Sigmoid colon (tissue), 6 donors: ENCODE measurements at regions not wholly inside any gene's neighbourhood (a gene's known extent, or its start where the extent isn't known, plus 50 kb on each side); places are given as distances from the start of the nearest gene placed in this dataset.

ENCODE experiments used
- DNase-seq: peaks from one replicate; pipeline ENCODE4 v3.0.0-alpha.2; 2019
- H3K27ac ChIP-seq, 4 donors: fragments of 200-600 bp; sonication (generic); one replicate each; pipeline ENCODE4 v1.5.1; 2016 to 2019; ENCODE audit warnings: mild to moderate bottlenecking in 1 of 4
- H3K27me3 ChIP-seq, 3 donors: fragments of 200-600 bp; sonication (generic); one replicate each; pipeline ENCODE4 v1.5.1; 2019; ENCODE audit warnings: mild to moderate bottlenecking in 1 of 3
- H3K36me3 ChIP-seq, 4 donors: fragments of 200-600 bp; sonication (generic); one replicate each; pipeline ENCODE4 v1.5.1; 2016 to 2019
- H3K4me1 ChIP-seq, 4 donors: fragments of 200-600 bp; sonication (generic); one replicate each; pipeline ENCODE4 v1.5.1; 2017 to 2019
- H3K4me3 ChIP-seq, 4 donors: fragments of 200-600 bp; sonication (generic); one replicate each; pipeline ENCODE4 v1.5.1; 2017 to 2019; ENCODE audit warnings: mild to moderate bottlenecking in 2 of 4, moderate library complexity in 1 of 4
- H3K9me3 ChIP-seq, 4 donors: fragments of 200-600 bp in 3 of 4; sonication (generic) in 3 of 4; one replicate each; pipeline versions ENCODE4 v1.5.1 to v1.6.1; 2013 to 2019
- CTCF ChIP-seq, 4 experiments: fragments of 450-650 bp in 3 of 4; fragments of 200-600 bp in 1 of 4; IDR thresholded peaks; one replicate each; pipeline ENCODE4 v1.5.1; 2016 to 2019; ENCODE audit warnings: antibody characterized with exemption in 4 of 4, mild to moderate bottlenecking in 3 of 4, moderate library complexity in 2 of 4
- EP300 ChIP-seq, 4 donors: sonication (generic); formaldehyde crosslinking; IDR thresholded peaks; one replicate each; pipeline ENCODE4 v1.6.1; 2017; ENCODE audit warnings: antibody characterized with exemption in 4 of 4
- POLR2A ChIP-seq, 2 donors: fragments of 450-650 bp; IDR thresholded peaks; one replicate each; pipeline ENCODE4 v1.6.1; 2016; ENCODE audit warnings: antibody characterized with exemption in 2 of 2, mild to moderate bottlenecking in 2 of 2, moderate library complexity in 2 of 2
- POLR2AphosphoS5 ChIP-seq, 4 donors: sonication (generic); formaldehyde crosslinking; IDR thresholded peaks; one replicate each; pipeline ENCODE4 v1.6.1; 2017; ENCODE audit warnings: antibody characterized with exemption in 4 of 4
- WGBS, 2 donors: extraction: QIAGEN DNeasy Blood & Tissue Kit; methylation state at CpG; one replicate each; pipeline ENCODE4 v1.1.7; 2013; 5-methylcytosine and 5-hydroxymethylcytosine counted together
- intact Hi-C: fragments of 100-400 bp; cut with DNase I; formaldehyde crosslinking; loops from one replicate; pipeline ENCODE4 v1.15.1; 2023
- donor health status: healthy with polysubstance abuse.
- donor health status: healthy.

- peak in 1 of 4 experiments; percentile 29 for TF ChIP-seq CTCF (IDR thresholded peaks at IDR 0.05)
- TF ChIP-seq POLR2AphosphoS5 (IDR thresholded peaks at IDR 0.05): no peak
- no peak for TF ChIP-seq POLR2A (IDR thresholded peaks at IDR 0.05)
- WGBS, 2 donors: 62 to 67% methylated on average over 2 of the region's 2 CpGs
- no peak for DNase-seq
- Histone ChIP-seq H3K27ac (no peak overlapping the region), H3K27me3 (no peaks in the 10 kb centered on the region), H3K4me3 (no peak overlapping the region), H3K4me1 (no peaks in the 10 kb centered on the region), H3K9me3 (no peaks in the 10 kb centered on the region), H3K36me3 (no peaks in the 10 kb centered on the region)
- intact Hi-C loops: no loop called here
These were observed 55.0 kb upstream of the PRDM5 start for GRCh38 chr4:120977435-120977997.

GRCh38 chr4:120973207-120973606 is 50.7 kb upstream of the PRDM5 start:
- TF ChIP-seq CTCF (IDR thresholded peaks at IDR 0.05) (no peak), POLR2AphosphoS5 (IDR thresholded peaks at IDR 0.05) (no peak), POLR2A (IDR thresholded peaks at IDR 0.05) (no peak), EP300 (IDR thresholded peaks at IDR 0.05) (no peak)
- H3K4me3 ChIP-seq: no peak overlapping the region
- DNase-seq: no peak
- H3K27ac ChIP-seq: no peak overlapping the region
- intact Hi-C loops: no loop called here
- no peaks in the 10 kb centered on the region for H3K9me3 ChIP-seq
- no peaks in the 10 kb centered on the region for H3K27me3 ChIP-seq
- H3K4me1 ChIP-seq: no peaks in the 10 kb centered on the region
- no peaks in the 10 kb centered on the region for H3K36me3 ChIP-seq
- WGBS, 2 donors: 89 to 95% methylated on average over 1 of the region's 1 CpG
